ENCODE measurements at regions not wholly inside any gene's neighbourhood (a gene's known extent, or its start where the extent isn't known, plus 50 kb on each side); places are given as distances from the start of the nearest gene placed in this dataset.
A peak's percentile ranks its signal among the peaks of the same experiment; 100 is the strongest.

DNA sequence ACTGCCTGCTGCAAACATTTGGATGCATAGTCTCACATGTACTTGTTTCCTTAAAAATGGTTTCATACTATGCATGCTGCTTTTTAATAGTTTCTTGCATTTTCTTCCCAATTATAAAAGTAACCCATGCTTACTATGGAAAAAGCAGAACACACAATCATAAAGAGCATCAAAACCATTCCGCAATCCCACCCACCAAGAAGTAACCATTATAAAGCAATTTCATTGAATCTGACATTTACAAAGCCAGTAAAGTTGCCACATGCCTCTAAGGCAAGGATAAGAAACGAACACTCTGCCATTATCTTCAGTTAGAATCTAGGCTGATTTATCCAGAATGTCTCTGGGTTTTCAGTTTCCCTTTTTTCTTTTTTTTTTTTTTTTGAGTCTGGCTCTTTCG is 92.7 kb upstream of the OSMR start:
- H3K4me3 Mint-ChIP-seq: no peak overlapping the region
- TF ChIP-seq, protein P1, sequence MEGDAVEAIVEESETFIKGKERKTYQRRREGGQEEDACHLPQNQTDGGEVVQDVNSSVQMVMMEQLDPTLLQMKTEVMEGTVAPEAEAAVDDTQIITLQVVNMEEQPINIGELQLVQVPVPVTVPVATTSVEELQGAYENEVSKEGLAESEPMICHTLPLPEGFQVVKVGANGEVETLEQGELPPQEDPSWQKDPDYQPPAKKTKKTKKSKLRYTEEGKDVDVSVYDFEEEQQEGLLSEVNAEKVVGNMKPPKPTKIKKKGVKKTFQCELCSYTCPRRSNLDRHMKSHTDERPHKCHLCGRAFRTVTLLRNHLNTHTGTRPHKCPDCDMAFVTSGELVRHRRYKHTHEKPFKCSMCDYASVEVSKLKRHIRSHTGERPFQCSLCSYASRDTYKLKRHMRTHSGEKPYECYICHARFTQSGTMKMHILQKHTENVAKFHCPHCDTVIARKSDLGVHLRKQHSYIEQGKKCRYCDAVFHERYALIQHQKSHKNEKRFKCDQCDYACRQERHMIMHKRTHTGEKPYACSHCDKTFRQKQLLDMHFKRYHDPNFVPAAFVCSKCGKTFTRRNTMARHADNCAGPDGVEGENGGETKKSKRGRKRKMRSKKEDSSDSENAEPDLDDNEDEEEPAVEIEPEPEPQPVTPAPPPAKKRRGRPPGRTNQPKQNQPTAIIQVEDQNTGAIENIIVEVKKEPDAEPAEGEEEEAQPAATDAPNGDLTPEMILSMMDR (IDR thresholded peaks at IDR 0.05): no peak
- H3K4me1 Mint-ChIP-seq (ENCODE audit: low read depth): peaks cover 10% of the 10 kb centered on the region
- peaks cover 14% of the 10 kb centered on the region for H3K27me3 Mint-ChIP-seq (ENCODE audit: insufficient read depth)
- no peak overlapping the region for H3K27ac Mint-ChIP-seq
- H3K9me3 Mint-ChIP-seq: no peaks in the 10 kb centered on the region
- DNase-seq: no peak
- no peaks in the 10 kb centered on the region for H3K36me3 Mint-ChIP-seq (ENCODE audit: low read depth)

DNA sequence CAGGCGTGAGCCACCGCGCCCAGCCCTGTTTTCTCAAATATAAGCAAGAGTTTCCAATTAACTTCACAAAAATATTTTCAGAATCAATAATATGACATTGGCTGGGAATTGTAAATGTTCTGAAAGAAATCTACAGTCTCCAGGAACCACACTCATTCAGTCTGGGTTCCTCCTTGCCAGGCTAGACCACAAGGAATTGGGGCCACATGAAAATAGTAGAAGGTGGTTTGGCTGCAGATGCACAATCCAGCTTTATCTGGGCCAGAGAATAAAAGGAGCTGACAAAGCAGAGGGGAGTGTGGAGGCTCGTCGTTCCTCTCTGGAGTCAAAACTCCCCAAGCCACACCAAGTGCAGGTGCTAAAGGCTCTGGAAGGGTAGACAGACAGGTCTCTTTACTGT is 92.0 kb upstream of the OSMR start:
- TF ChIP-seq, protein P1 (IDR thresholded peaks at IDR 0.05): no peak
- Mint-ChIP-seq H3K4me3 (no peak overlapping the region), H3K4me1 (ENCODE audit: low read depth) (peaks cover 10% of the 10 kb centered on the region), H3K27ac (no peak overlapping the region), H3K36me3 (ENCODE audit: low read depth) (no peaks in the 10 kb centered on the region), H3K27me3 (ENCODE audit: insufficient read depth) (peaks cover 12% of the 10 kb centered on the region), H3K9me3 (no peaks in the 10 kb centered on the region)
- DNase-seq: no peak

DNA sequence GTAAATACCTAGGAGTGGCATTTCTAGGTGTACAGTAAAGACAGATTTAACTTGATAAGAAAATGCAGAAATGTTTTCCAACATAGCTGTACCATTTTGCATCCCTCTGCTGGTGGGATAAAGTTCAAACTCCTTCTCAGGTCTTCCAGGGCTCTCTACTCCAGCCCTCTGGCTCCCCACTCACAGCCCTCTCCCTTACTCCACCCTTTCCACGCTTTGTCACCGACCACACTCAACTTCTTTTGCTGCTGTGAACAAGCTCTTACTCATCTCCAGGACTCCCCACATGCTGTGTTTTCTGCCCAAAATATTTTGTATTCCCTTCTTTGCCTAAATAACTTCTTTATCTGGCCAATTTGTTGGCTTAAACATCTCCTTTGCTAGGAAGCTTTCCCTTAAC is 90.6 kb upstream of the OSMR start:
- Mint-ChIP-seq H3K36me3 (ENCODE audit: low read depth) (no peaks in the 10 kb centered on the region), H3K27me3 (ENCODE audit: insufficient read depth) (peaks cover 13% of the 10 kb centered on the region), H3K27ac (no peak overlapping the region), H3K4me1 (ENCODE audit: low read depth) (peaks cover 10% of the 10 kb centered on the region), H3K9me3 (no peaks in the 10 kb centered on the region), H3K4me3 (no peak overlapping the region)
- TF ChIP-seq, protein P1 (IDR thresholded peaks at IDR 0.05): peak; percentile 32; the same call in 1 of the 2 replicates
- peak; percentile 21 for DNase-seq

DNA sequence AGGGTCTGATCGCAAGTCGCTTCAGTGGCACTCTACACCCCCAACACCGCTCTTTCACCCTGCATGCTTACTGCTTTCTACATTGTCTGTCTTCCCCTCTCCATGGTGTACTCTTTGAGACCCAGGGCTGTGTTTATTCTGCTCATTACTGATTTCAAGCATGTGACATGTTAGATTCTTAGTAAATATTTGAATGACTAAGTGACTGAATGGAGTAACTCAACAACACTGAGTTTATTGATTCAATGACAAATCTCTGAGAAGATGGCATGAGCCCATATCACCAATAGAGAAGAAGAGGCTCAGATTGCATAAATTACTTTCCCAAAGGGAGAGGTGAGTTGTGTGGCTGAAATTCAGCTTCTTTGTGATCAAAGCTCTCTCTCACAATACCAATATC is 89.7 kb upstream of the OSMR start:
- DNase-seq: no peak
- Mint-ChIP-seq H3K36me3 (ENCODE audit: low read depth) (no peaks in the 10 kb centered on the region), H3K27ac (no peak overlapping the region), H3K27me3 (ENCODE audit: insufficient read depth) (peaks cover 10% of the 10 kb centered on the region; the same call in 1 of the 2 replicates), H3K9me3 (no peaks in the 10 kb centered on the region), H3K4me1 (ENCODE audit: low read depth) (peaks cover 10% of the 10 kb centered on the region), H3K4me3 (no peak overlapping the region)
- TF ChIP-seq, protein P1 (IDR thresholded peaks at IDR 0.05): no peak

DNA sequence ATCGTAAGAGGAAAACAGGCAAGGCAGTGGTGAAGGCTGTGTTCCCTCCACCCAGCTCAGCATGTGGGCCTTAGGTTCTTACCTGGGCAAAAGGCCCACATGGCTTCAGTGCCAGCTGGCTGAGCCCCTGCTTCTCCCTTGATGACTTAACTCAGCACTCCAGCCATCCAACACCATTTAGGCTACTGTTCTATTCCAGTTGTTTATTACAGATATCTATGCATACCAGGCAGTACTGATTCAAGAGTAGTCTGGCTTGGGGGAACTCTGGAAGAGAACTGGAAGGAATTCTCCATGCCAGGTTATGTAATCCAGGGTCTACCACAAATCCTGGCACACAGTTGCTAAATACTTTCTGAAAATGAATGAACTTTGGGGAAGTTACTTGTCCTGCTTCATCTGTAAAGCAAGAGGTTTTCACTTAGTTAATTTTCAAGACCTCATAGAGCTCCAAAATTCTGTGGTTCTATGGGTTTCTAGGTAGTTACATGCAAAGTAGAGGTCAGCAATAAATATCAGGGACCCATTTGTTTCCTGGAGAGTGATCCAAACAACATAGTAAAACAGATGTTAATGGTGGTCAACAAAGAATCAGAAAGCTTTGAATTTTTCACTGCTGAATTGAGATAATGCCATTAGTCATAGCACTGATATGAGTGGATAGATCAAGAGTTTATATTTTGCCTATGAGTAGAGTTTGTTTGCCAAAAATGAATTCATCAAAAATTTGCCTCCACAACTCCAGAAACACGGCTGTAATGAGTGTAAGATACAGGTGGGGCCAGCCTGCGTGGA is 88.2 kb upstream of the OSMR start:
- H3K4me1 Mint-ChIP-seq (ENCODE audit: low read depth): peaks cover 10% of the 10 kb centered on the region
- H3K27me3 Mint-ChIP-seq (ENCODE audit: insufficient read depth): peaks cover 8% of the 10 kb centered on the region
- DNase-seq: no peak
- H3K9me3 Mint-ChIP-seq: no peaks in the 10 kb centered on the region
- H3K4me3 Mint-ChIP-seq: no peak overlapping the region
- TF ChIP-seq, protein P1 (IDR thresholded peaks at IDR 0.05): no peak
- H3K27ac Mint-ChIP-seq: no peak overlapping the region
- no peaks in the 10 kb centered on the region for H3K36me3 Mint-ChIP-seq (ENCODE audit: low read depth)
